Left cardiac atrium (tissue), 4 donors: ENCODE measurements at regions not wholly inside any gene's neighbourhood (a gene's known extent, or its start where the extent isn't known, plus 50 kb on each side); places are given as distances from the start of the nearest gene placed in this dataset.

ENCODE experiments used
- ATAC-seq, 2 donors: fragments of 200-7000 bp; cut with Tn5 transposase; one replicate each; pipeline ENCODE4 v1.9.1; 2020; ENCODE audit warnings: mild to moderate bottlenecking in 2 of 2, moderate library complexity in 2 of 2
- DNase-seq: peaks from one replicate; pipeline ENCODE4 v3.0.0-alpha.2; 2020
- intact Hi-C, 2 donors: fragments of 100-400 bp; cut with DNase I; formaldehyde crosslinking; loops; one replicate each; pipeline versions ENCODE4 v1.14.1 to v1.15.1; 2022 to 2023
- donor health status: DM: no; HTN: yes; CAD: no.
- donor health status: DM: no; HTN: yes; CAD: no; lungs with severe emphysema.
- donor health status: DM: yes; HTN: yes; CAD: no.
- donor health status: Dilated cardiomyopathy.

- intact Hi-C loops = no loop called here
- DNase-seq (no peak), ATAC-seq (no peak)
Measured at GRCh38 chr20:57922706-57923105, 212.9 kb upstream of the PMEPA1 start.

DNA sequence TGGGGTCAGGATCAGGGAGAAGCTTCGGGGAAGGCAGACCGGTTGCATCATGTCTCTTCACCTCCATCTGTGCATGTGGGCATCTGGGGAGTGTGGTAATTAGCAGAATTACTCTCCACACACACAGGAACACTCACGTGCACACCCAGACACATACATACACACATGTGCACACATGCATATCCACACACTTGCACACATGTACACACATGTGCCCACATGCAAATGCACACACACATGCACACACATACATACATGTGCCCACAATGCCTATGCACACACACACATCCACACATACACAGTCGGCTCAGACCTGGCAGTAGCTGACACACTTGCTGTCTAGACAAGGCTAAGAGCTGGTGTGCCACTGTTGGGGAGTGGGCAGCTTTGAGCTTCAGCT, 212.3 kb upstream of the PMEPA1 start:
- no peak for ATAC-seq
- intact Hi-C loops = no loop called here
- DNase-seq = no peak

DNA sequence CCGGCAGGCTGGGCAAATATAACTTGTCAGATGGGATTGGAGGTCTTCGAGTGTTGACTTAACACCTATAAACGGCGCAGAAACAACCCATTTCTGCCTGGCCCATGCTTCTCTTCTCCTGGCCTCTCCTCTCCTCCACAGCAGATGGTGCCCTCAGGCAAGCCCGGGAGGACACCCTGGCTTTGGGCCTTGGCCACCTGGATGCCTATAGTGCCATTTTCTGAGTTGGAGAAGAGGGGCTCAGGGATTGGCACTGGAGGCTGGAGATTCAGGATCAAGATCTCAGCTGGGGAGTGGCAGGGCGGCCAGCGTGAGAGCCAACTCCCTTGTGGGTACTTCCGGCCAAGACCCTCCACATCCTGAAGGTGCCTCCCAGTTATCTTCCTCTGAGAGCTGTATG, 211.9 kb upstream of the PMEPA1 start:
- ATAC-seq (no peak), DNase-seq (no peak)
- intact Hi-C loops = no loop called here

GRCh38 chr20:57920971-57921370, 211.2 kb upstream of the PMEPA1 start:
- DNase-seq = no peak
- no peak for ATAC-seq
- intact Hi-C loops = no loop called here

DNA sequence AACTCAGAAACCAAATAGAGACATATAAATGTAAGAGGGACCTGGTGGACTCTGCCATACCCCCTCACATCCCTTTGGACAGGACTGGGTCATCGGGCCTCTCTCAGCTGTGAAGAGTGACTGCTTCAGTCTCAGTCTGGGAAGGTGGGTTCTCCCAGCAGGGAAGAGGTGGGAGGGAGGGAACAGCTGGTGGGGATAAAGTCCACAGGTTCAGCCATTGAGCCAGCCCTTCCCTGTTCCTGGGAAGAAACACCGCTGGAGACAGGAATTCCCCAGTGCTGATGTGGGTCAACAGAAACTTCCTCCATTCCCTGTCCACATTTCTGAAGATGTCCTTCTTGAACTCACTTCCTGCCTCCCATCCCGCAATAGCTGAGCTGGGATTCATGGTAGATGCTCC, 209.2 kb upstream of the PMEPA1 start:
- ATAC-seq = no peak
- intact Hi-C loops = no loop called here
- no peak for DNase-seq

DNA sequence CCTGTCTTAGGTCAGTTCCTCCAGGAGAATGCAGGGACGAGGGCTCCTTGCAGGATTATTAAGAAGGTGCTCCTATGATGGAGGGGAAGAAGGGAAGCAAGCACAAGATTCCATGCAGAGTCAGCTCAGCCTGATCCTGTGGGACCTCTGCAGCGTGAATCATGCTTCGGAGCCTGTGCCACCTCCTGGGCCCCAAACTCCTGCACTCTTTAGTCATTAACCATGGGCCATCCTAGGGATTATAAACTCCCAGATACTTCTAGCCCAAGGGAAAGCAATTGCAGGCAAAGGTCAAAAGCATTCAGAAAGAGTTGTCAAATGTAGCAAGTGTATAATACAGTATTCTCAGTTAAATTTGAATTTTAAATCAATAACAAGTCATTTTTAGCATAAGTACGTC, 208.7 kb upstream of the PMEPA1 start:
- intact Hi-C loops = no loop called here
- ATAC-seq (no peak), DNase-seq (no peak)

DNA sequence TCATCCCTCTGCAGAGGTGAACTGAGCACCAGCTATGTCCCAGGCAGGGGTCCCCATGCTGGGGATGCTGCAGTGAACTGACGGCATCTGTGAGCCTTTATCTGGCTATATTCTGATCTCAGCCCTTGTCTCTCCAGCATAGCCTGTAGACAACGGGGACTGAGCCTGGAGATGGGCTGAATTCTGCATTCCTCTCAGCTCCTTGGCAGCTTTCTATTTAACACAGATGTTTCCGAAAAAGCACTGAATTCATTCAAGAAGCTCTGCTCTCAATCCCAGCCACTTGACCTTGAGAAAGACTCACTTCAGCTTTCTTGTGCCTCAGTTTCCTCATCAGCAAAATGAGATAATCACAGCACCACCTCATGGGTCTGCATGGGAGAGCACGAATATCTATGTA, 204.4 kb upstream of the PMEPA1 start:
- no peak for ATAC-seq
- intact Hi-C loops = no loop called here
- DNase-seq = no peak

- no peak for ATAC-seq
- DNase-seq = no peak
- intact Hi-C loops = no loop called here
Measured at GRCh38 chr20:57913156-57913930, 203.5 kb upstream of the PMEPA1 start.

DNA sequence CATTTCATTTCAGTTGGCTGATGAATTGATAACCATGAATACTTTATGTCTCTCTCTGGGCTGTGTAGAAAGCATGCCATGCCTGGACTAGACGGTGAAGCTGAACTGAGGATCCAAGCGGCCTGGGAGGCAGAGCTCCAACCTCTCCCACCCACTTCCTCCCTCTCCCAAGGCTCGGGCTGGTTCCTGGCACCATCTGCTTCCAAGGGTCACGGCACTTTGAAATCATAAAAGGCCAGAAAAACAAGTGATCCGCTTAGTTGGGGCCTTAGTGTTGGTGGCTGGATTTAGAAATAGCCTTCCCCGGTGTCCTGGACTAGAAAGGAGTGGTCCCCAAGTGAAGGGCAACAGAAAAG, 202.4 kb upstream of the PMEPA1 start:
- intact Hi-C loops = no loop called here
- DNase-seq (no peak), ATAC-seq (peak in 1 of 2 donors; percentile 58)

DNA sequence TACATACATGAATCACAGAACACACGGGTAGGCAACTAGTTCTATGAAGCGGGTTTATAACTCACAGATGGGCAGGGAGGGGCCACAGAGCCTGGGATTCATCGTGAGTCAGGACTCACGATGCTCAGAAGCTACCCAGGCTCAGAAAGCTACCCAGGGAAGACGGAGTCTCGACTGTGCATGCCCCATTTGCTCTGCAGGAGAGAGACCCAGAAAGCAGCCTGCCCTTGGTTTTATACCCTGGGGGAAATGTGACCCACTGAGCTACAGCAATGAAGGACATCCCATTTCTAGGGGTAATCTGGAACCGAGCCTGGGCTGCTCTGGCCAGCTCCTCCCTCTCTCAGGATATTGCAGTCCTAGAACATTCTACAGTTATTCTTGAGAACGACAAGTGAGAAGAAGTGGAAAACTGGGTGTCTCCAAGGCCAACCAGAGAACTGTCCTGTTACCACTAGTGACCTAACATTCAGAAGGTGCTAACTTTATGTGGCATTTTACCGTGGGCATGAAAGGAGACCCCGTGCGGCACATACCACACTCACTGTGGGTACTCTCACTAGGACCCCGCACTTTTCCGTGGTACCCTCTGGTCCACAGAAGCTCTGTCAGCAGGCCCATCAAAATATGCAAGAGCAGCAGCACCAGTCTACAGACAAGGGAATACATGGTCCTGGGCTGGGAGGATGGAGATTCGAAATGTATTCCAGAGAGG, 201.9 kb upstream of the PMEPA1 start:
- no peak for DNase-seq
- no peak for ATAC-seq
- intact Hi-C loops = no loop called here

GRCh38 chr20:57910716-57911115, 200.9 kb upstream of the PMEPA1 start:
- ATAC-seq = no peak
- intact Hi-C loops = no loop called here
- DNase-seq = no peak

DNA sequence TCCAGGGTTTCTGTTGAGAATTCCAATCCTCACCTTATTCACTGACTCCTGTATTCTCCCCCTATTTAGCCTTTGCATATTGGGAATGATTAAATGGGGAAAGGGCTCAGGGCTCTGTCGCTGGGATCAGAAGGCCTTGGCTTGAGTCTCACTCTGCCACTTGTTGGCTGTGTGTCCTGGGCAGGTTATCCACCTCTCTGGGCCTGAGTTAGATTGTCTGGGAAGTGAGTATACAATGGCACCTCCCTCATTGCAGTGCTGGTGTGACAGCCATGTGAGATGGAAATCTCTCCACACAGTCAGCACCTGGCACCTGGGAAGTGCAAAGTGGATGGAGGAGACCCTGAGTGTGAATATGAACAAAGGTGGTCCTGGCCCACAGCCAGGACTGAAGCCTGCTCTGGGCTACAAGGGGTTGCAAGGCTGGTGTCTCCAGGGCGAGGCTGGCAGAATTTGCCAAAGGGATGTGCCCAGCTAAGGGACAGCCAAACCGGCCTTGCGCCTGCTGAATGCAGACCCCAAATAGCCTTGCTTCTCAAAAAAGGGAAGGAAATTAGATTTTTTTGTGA, 200.0 kb upstream of the PMEPA1 start:
- no peak for DNase-seq
- intact Hi-C loops = no loop called here

DNA sequence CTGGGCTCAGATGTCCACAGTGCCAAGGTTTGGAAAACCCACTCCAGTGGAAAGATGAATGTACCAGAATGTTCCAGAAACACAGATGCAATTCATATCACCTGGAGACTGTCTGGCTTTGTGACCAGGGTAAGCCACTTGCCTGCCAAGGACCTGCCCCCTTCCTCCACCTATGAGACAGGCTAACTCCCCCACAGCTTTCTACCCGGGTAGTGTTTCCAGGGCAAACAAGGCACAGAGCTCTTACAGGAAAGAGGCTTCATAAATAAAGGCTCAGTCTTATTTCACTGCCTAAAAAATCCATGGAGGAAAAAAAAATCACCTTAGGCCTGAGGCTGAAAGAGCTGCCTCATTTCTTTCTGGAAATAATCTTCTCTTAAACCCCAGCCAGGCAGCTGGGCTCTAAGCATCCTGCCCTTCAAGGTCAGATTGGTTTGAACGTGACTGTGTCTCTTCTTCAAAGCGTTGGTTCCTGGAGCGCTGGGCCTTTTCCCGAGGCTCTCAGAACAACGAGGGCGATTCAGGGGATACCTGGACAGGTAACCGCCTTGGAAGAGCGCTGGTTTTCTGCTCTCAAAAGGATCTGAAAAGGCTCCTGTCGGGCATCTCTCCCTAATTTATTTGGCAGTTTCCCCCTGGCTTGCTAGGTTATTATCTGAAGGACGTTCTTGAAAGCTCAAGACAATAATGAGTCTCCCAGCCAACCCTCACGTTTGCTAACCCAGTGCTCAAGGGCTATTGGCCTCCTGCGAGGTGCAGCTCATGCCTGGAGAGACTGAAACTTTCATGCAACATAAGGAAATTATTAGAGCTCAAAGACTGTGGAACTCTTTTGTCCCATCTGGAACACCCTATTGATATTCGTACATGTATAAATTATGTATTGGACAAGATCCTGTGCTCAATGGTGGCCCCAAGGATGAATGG, 199.2 kb upstream of the PMEPA1 start:
- no peak for ATAC-seq

More for the DNA sequence above, 200.0 kb upstream of the PMEPA1 start:
- ATAC-seq = no peak

DNA sequence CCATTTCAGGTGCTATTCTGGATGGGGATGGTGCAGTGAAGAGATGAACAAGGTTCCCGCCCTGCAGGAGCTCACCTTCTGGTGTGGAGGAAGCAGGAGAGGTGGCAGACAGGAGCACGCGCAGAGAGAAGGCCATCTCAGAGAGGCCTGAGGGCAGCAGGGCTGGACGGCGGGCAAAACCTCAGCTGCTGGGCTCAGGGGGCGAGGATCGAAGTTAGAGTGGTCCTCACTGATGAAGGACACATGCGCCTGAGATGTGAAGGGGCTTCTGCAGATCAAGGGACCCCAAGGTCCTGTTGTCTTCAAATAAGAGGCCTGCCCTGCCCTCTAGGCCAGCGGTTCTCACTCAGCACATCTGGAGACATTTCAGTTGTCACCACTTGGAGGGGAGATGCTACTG, 198.4 kb upstream of the PMEPA1 start:
- intact Hi-C loops = no loop called here
- DNase-seq (no peak), ATAC-seq (no peak)

More for the DNA sequence above, 199.2 kb upstream of the PMEPA1 start:
- DNase-seq = no peak
- intact Hi-C loops = no loop called here

- no peak for ATAC-seq
- intact Hi-C loops = no loop called here
- peak; percentile 30 for DNase-seq
Measured at GRCh38 chr20:57907131-57908000, 197.6 kb upstream of the PMEPA1 start.

- no peak for DNase-seq
- intact Hi-C loops = no loop called here
- ATAC-seq = no peak
Measured at GRCh38 chr20:57905448-57905847, 195.6 kb upstream of the PMEPA1 start.

GRCh38 chr20:57904314-57905105, 194.7 kb upstream of the PMEPA1 start:
- no peak for ATAC-seq
- intact Hi-C loops = no loop called here
- no peak for DNase-seq

- DNase-seq (no peak), ATAC-seq (no peak)
- intact Hi-C loops = no loop called here
Measured at GRCh38 chr20:57902473-57902872, 192.7 kb upstream of the PMEPA1 start.
